ENCODE measurements at regions not wholly inside any gene's neighbourhood (a gene's known extent, or its start where the extent isn't known, plus 50 kb on each side); places are given as distances from the start of the nearest gene placed in this dataset.

- no peaks in the 10 kb centered on the region for H3K36me3 ChIP-seq (ENCODE audit: control insufficient read depth in 1 of 2, insufficient read depth in 2 of 2, low read length in 2 of 2)
- no peak overlapping the region for H3K4me3 ChIP-seq (ENCODE audit: low read depth in 1 of 2, low read length in 2 of 2)
Measured at GRCh38 chr4:146998157-146998556, 52.5 kb upstream of the TTC29 start.

GRCh38 chr4:147003956-147004809 lies 58.5 kb upstream of the TTC29 start:
- Histone ChIP-seq H3K27me3 (ENCODE audit: low read depth, low read length) (no peaks in the 10 kb centered on the region), H3K9me3 (ENCODE audit: control insufficient read depth in 1 of 2, low read length in 2 of 2) (no peaks in the 10 kb centered on the region), H3K36me3 (ENCODE audit: control insufficient read depth in 1 of 2, insufficient read depth in 2 of 2, low read length in 2 of 2) (no peaks in the 10 kb centered on the region), H3K4me1 (ENCODE audit: control insufficient read depth in 1 of 2, insufficient read depth in 2 of 2, low read length in 2 of 2) (no peaks in the 10 kb centered on the region), H3K27ac (ENCODE audit: low read length) (no peak overlapping the region), H3K4me3 (ENCODE audit: low read depth in 1 of 2, low read length in 2 of 2) (no peak overlapping the region)

More at GRCh38 chr4:146998157-146998556, 52.5 kb upstream of the TTC29 start:
- no peak overlapping the region for H3K27ac ChIP-seq (ENCODE audit: low read length)
- H3K27me3 ChIP-seq (ENCODE audit: low read depth, low read length) = no peaks in the 10 kb centered on the region
- H3K9me3 ChIP-seq (ENCODE audit: control insufficient read depth in 1 of 2, low read length in 2 of 2) = no peaks in the 10 kb centered on the region
- no peaks in the 10 kb centered on the region for H3K4me1 ChIP-seq (ENCODE audit: control insufficient read depth in 1 of 2, insufficient read depth in 2 of 2, low read length in 2 of 2)

- Histone ChIP-seq H3K4me1 (ENCODE audit: control insufficient read depth in 1 of 2, insufficient read depth in 2 of 2, low read length in 2 of 2) (no peaks in the 10 kb centered on the region), H3K27me3 (ENCODE audit: low read depth, low read length) (no peaks in the 10 kb centered on the region), H3K36me3 (ENCODE audit: control insufficient read depth in 1 of 2, insufficient read depth in 2 of 2, low read length in 2 of 2) (no peaks in the 10 kb centered on the region), H3K4me3 (ENCODE audit: low read depth in 1 of 2, low read length in 2 of 2) (no peak overlapping the region), H3K27ac (ENCODE audit: low read length) (no peak overlapping the region), H3K9me3 (ENCODE audit: control insufficient read depth in 1 of 2, low read length in 2 of 2) (no peaks in the 10 kb centered on the region)
Measured at GRCh38 chr4:147006229-147006628, 60.6 kb upstream of the TTC29 start.

- H3K9me3 ChIP-seq (ENCODE audit: control insufficient read depth in 1 of 2, low read length in 2 of 2) = no peaks in the 10 kb centered on the region
- no peaks in the 10 kb centered on the region for H3K36me3 ChIP-seq (ENCODE audit: control insufficient read depth in 1 of 2, insufficient read depth in 2 of 2, low read length in 2 of 2)
- H3K4me3 ChIP-seq (ENCODE audit: low read depth in 1 of 2, low read length in 2 of 2) = no peak overlapping the region
- no peaks in the 10 kb centered on the region for H3K4me1 ChIP-seq (ENCODE audit: control insufficient read depth in 1 of 2, insufficient read depth in 2 of 2, low read length in 2 of 2)
- no peak overlapping the region for H3K27ac ChIP-seq (ENCODE audit: low read length)
- no peaks in the 10 kb centered on the region for H3K27me3 ChIP-seq (ENCODE audit: low read depth, low read length)
Measured at GRCh38 chr4:147009875-147010274, 64.2 kb upstream of the TTC29 start.

GRCh38 chr4:147011411-147011810 lies 65.7 kb upstream of the TTC29 start:
- Histone ChIP-seq H3K4me1 (ENCODE audit: control insufficient read depth in 1 of 2, insufficient read depth in 2 of 2, low read length in 2 of 2) (no peaks in the 10 kb centered on the region), H3K27ac (ENCODE audit: low read length) (no peak overlapping the region)

GRCh38 chr4:147012059-147012707 lies 66.5 kb upstream of the TTC29 start:
- Histone ChIP-seq H3K4me3 (ENCODE audit: low read depth in 1 of 2, low read length in 2 of 2) (no peak overlapping the region), H3K27me3 (ENCODE audit: low read depth, low read length) (no peaks in the 10 kb centered on the region), H3K4me1 (ENCODE audit: control insufficient read depth in 1 of 2, insufficient read depth in 2 of 2, low read length in 2 of 2) (no peaks in the 10 kb centered on the region), H3K36me3 (ENCODE audit: control insufficient read depth in 1 of 2, insufficient read depth in 2 of 2, low read length in 2 of 2) (no peaks in the 10 kb centered on the region), H3K9me3 (ENCODE audit: control insufficient read depth in 1 of 2, low read length in 2 of 2) (no peaks in the 10 kb centered on the region), H3K27ac (ENCODE audit: low read length) (no peak overlapping the region)

More at GRCh38 chr4:147011411-147011810, 65.7 kb upstream of the TTC29 start:
- no peaks in the 10 kb centered on the region for H3K27me3 ChIP-seq (ENCODE audit: low read depth, low read length)
- H3K4me3 ChIP-seq (ENCODE audit: low read depth in 1 of 2, low read length in 2 of 2) = no peak overlapping the region
- no peaks in the 10 kb centered on the region for H3K36me3 ChIP-seq (ENCODE audit: control insufficient read depth in 1 of 2, insufficient read depth in 2 of 2, low read length in 2 of 2)
- no peaks in the 10 kb centered on the region for H3K9me3 ChIP-seq (ENCODE audit: control insufficient read depth in 1 of 2, low read length in 2 of 2)

- Histone ChIP-seq H3K9me3 (ENCODE audit: control insufficient read depth in 1 of 2, low read length in 2 of 2) (peaks cover 0 to 3% of the 10 kb centered on the region in 2 donors), H3K27me3 (ENCODE audit: low read depth, low read length) (no peaks in the 10 kb centered on the region), H3K36me3 (ENCODE audit: control insufficient read depth in 1 of 2, insufficient read depth in 2 of 2, low read length in 2 of 2) (no peaks in the 10 kb centered on the region), H3K4me1 (ENCODE audit: control insufficient read depth in 1 of 2, insufficient read depth in 2 of 2, low read length in 2 of 2) (no peaks in the 10 kb centered on the region), H3K27ac (ENCODE audit: low read length) (no peak overlapping the region), H3K4me3 (ENCODE audit: low read depth in 1 of 2, low read length in 2 of 2) (no peak overlapping the region)
Measured at GRCh38 chr4:147014946-147015345, 69.3 kb upstream of the TTC29 start.

- Histone ChIP-seq H3K9me3 (ENCODE audit: control insufficient read depth in 1 of 2, low read length in 2 of 2) (peaks cover 0 to 3% of the 10 kb centered on the region in 2 donors), H3K27me3 (ENCODE audit: low read depth, low read length) (no peaks in the 10 kb centered on the region), H3K4me3 (ENCODE audit: low read depth in 1 of 2, low read length in 2 of 2) (no peak overlapping the region), H3K4me1 (ENCODE audit: control insufficient read depth in 1 of 2, insufficient read depth in 2 of 2, low read length in 2 of 2) (no peaks in the 10 kb centered on the region), H3K36me3 (ENCODE audit: control insufficient read depth in 1 of 2, insufficient read depth in 2 of 2, low read length in 2 of 2) (no peaks in the 10 kb centered on the region), H3K27ac (ENCODE audit: low read length) (no peak overlapping the region)
Measured at GRCh38 chr4:147015491-147015890, 69.8 kb upstream of the TTC29 start.

- Histone ChIP-seq H3K27ac (ENCODE audit: low read length) (no peak overlapping the region), H3K27me3 (ENCODE audit: low read depth, low read length) (no peaks in the 10 kb centered on the region), H3K9me3 (ENCODE audit: control insufficient read depth in 1 of 2, low read length in 2 of 2) (peaks cover 0 to 3% of the 10 kb centered on the region in 2 donors), H3K4me3 (ENCODE audit: low read depth in 1 of 2, low read length in 2 of 2) (no peak overlapping the region), H3K36me3 (ENCODE audit: control insufficient read depth in 1 of 2, insufficient read depth in 2 of 2, low read length in 2 of 2) (no peaks in the 10 kb centered on the region), H3K4me1 (ENCODE audit: control insufficient read depth in 1 of 2, insufficient read depth in 2 of 2, low read length in 2 of 2) (no peaks in the 10 kb centered on the region)
Measured at GRCh38 chr4:147017081-147017480, 71.4 kb upstream of the TTC29 start.

GRCh38 chr4:147019091-147019490 lies 73.4 kb upstream of the TTC29 start:
- Histone ChIP-seq H3K4me3 (ENCODE audit: low read depth in 1 of 2, low read length in 2 of 2) (no peak overlapping the region), H3K27ac (ENCODE audit: low read length) (no peak overlapping the region), H3K4me1 (ENCODE audit: control insufficient read depth in 1 of 2, insufficient read depth in 2 of 2, low read length in 2 of 2) (no peaks in the 10 kb centered on the region), H3K27me3 (ENCODE audit: low read depth, low read length) (no peaks in the 10 kb centered on the region), H3K9me3 (ENCODE audit: control insufficient read depth in 1 of 2, low read length in 2 of 2) (peaks cover 0 to 3% of the 10 kb centered on the region in 2 donors), H3K36me3 (ENCODE audit: control insufficient read depth in 1 of 2, insufficient read depth in 2 of 2, low read length in 2 of 2) (no peaks in the 10 kb centered on the region)

GRCh38 chr4:147020456-147020855 lies 74.8 kb upstream of the TTC29 start:
- Histone ChIP-seq H3K9me3 (ENCODE audit: control insufficient read depth in 1 of 2, low read length in 2 of 2) (peaks cover 0 to 3% of the 10 kb centered on the region in 2 donors), H3K4me3 (ENCODE audit: low read depth in 1 of 2, low read length in 2 of 2) (no peak overlapping the region), H3K27me3 (ENCODE audit: low read depth, low read length) (no peaks in the 10 kb centered on the region), H3K27ac (ENCODE audit: low read length) (no peak overlapping the region), H3K4me1 (ENCODE audit: control insufficient read depth in 1 of 2, insufficient read depth in 2 of 2, low read length in 2 of 2) (no peaks in the 10 kb centered on the region), H3K36me3 (ENCODE audit: control insufficient read depth in 1 of 2, insufficient read depth in 2 of 2, low read length in 2 of 2) (no peaks in the 10 kb centered on the region)
